ENCODE measurements at regions not wholly inside any gene's neighbourhood (a gene's known extent, or its start where the extent isn't known, plus 50 kb on each side); places are given as distances from the start of the nearest gene placed in this dataset.

GRCh38 chr5:3222924-3223323 lies 372.7 kb upstream of the IRX1 start:
- H3K4me1 ChIP-seq, result no peaks in the 10 kb centered on the region
- no peaks in the 10 kb centered on the region for H3K27me3 ChIP-seq
- no peak for DNase-seq
- FAIRE-seq, result no peak
- no peak for TF ChIP-seq CTCF (IDR thresholded peaks at IDR 0.05)
- no peaks in the 10 kb centered on the region for H3K36me3 ChIP-seq
- H3K9me3 ChIP-seq, result no peaks in the 10 kb centered on the region
- no peak for ATAC-seq
- H3K4me3 ChIP-seq, result no peak overlapping the region
- no peak overlapping the region for H3K27ac ChIP-seq
- intact Hi-C loops (cut with DNase I), result no loop called here
- 62 to 83% methylated on average over 5 of the region's 5 CpGs for WGBS, 2 donors

GRCh38 chr5:3221432-3221831 lies 374.2 kb upstream of the IRX1 start:
- Histone ChIP-seq H3K27me3 (no peaks in the 10 kb centered on the region), H3K36me3 (no peaks in the 10 kb centered on the region), H3K9me3 (no peaks in the 10 kb centered on the region), H3K4me3 (no peak overlapping the region), H3K4me1 (no peaks in the 10 kb centered on the region), H3K27ac (no peak overlapping the region)
- WGBS, 2 donors, result 62 to 72% methylated on average over 9 of the region's 9 CpGs
- DNase-seq (no peak), ATAC-seq (no peak), FAIRE-seq (no peak)
- intact Hi-C loops (cut with DNase I), result no loop called here
- TF ChIP-seq CTCF (IDR thresholded peaks at IDR 0.05), result no peak

GRCh38 chr5:3220638-3221288 lies 374.9 kb upstream of the IRX1 start:
- intact Hi-C loops (cut with DNase I), result no loop called here
- no peaks in the 10 kb centered on the region for H3K4me1 ChIP-seq
- DNase-seq (no peak), ATAC-seq (no peak), FAIRE-seq (no peak)
- no peaks in the 10 kb centered on the region for H3K9me3 ChIP-seq
- H3K36me3 ChIP-seq, result no peaks in the 10 kb centered on the region
- H3K27ac ChIP-seq, result no peak overlapping the region
- H3K27me3 ChIP-seq, result no peaks in the 10 kb centered on the region
- no peak overlapping the region for H3K4me3 ChIP-seq
- 72 to 77% methylated on average over 31 of the region's 31 CpGs for WGBS, 2 donors
- no peak for TF ChIP-seq CTCF (IDR thresholded peaks at IDR 0.05)

- Histone ChIP-seq H3K27ac (no peak overlapping the region), H3K9me3 (no peaks in the 10 kb centered on the region), H3K4me1 (no peaks in the 10 kb centered on the region), H3K4me3 (no peak overlapping the region), H3K27me3 (no peaks in the 10 kb centered on the region), H3K36me3 (no peaks in the 10 kb centered on the region)
- TF ChIP-seq CTCF (IDR thresholded peaks at IDR 0.05), result no peak
- ATAC-seq (no peak), DNase-seq (no peak), FAIRE-seq (no peak)
- intact Hi-C loops (cut with DNase I), result no loop called here
- WGBS, 2 donors, result 65 to 74% methylated on average over 13 of the region's 13 CpGs
These were observed 375.4 kb upstream of the IRX1 start for GRCh38 chr5:3220201-3220600.

- 66 to 81% methylated on average over 19 to 20 of the region's 20 CpGs for WGBS, 2 donors
- no peak for TF ChIP-seq CTCF (IDR thresholded peaks at IDR 0.05)
These were observed 376.5 kb upstream of the IRX1 start for GRCh38 chr5:3218916-3219650.

More at GRCh38 chr5:3218916-3219650, 376.5 kb upstream of the IRX1 start:
- no peaks in the 10 kb centered on the region for H3K4me1 ChIP-seq
- DNase-seq, result no peak
- no peaks in the 10 kb centered on the region for H3K27me3 ChIP-seq
- no peak for ATAC-seq
- FAIRE-seq, result no peak
- no peaks in the 10 kb centered on the region for H3K9me3 ChIP-seq
- H3K4me3 ChIP-seq, result no peak overlapping the region
- H3K36me3 ChIP-seq, result no peaks in the 10 kb centered on the region
- H3K27ac ChIP-seq, result no peak overlapping the region
- intact Hi-C loops (cut with DNase I), result no loop called here

Measured in pancreas (tissue), 10 donors.